ENCODE measurements at regions not wholly inside any gene's neighbourhood (a gene's known extent, or its start where the extent isn't known, plus 50 kb on each side); places are given as distances from the start of the nearest gene placed in this dataset.

GRCh38 chr3:147173257-147173656 is 233.1 kb downstream of the ZIC4 start:
- TF ChIP-seq CTCF (conservative IDR thresholded peaks at IDR 0.05; ENCODE audit: low read depth, low read length) (no peak), EZH2 (IDR thresholded peaks at IDR 0.05; ENCODE audit: low read length, unreplicated experiment) (no peak)
